ENCODE measurements at regions not wholly inside any gene's neighbourhood (a gene's known extent, or its start where the extent isn't known, plus 50 kb on each side); places are given as distances from the start of the nearest gene placed in this dataset.

- H2AFZ ChIP-seq (ENCODE audit: low read depth, low read length), result no peak overlapping the region
Observed at GRCh38 chr5:40360685-40361084, 319.0 kb upstream of the PTGER4 start.

GRCh38 chr5:40359832-40360231, 319.9 kb upstream of the PTGER4 start:
- Histone ChIP-seq H2AFZ (ENCODE audit: low read depth, low read length) (no peak overlapping the region), H4K20me1 (ENCODE audit: insufficient read depth, low read length) (no peaks in the 10 kb centered on the region), H3K27me3 (ENCODE audit: low read depth, low read length) (no peaks in the 10 kb centered on the region), H3K79me2 (ENCODE audit: low read length) (no peaks in the 10 kb centered on the region), H3K36me3 (replicated peaks; ENCODE audit: low read depth, low read length) (no peaks in the 10 kb centered on the region), H3K9me3 (ENCODE audit: insufficient read depth, low read length) (no peaks in the 10 kb centered on the region), H3K9ac (ENCODE audit: low read length) (no peak overlapping the region), H3K4me1 (ENCODE audit: low read length) (no peaks in the 10 kb centered on the region), H3K27ac (ENCODE audit: low read length) (no peak overlapping the region), H3K4me3 (ENCODE audit: low read length) (no peak overlapping the region), H3K4me2 (ENCODE audit: low read length) (no peak overlapping the region)
- no peak for TF ChIP-seq CTCF (IDR thresholded peaks at IDR 0.05; ENCODE audit: low read depth, low read length)

More at GRCh38 chr5:40360685-40361084, 319.0 kb upstream of the PTGER4 start:
- Histone ChIP-seq H3K4me1 (ENCODE audit: low read length) (peaks cover 8% of the 10 kb centered on the region), H3K4me2 (ENCODE audit: low read length) (no peak overlapping the region), H3K27me3 (ENCODE audit: low read depth, low read length) (no peaks in the 10 kb centered on the region), H3K36me3 (replicated peaks; ENCODE audit: low read depth, low read length) (no peaks in the 10 kb centered on the region), H3K9ac (ENCODE audit: low read length) (no peak overlapping the region), H3K9me3 (ENCODE audit: insufficient read depth, low read length) (no peaks in the 10 kb centered on the region), H3K4me3 (ENCODE audit: low read length) (no peak overlapping the region), H4K20me1 (ENCODE audit: insufficient read depth, low read length) (no peaks in the 10 kb centered on the region), H3K79me2 (ENCODE audit: low read length) (no peaks in the 10 kb centered on the region), H3K27ac (ENCODE audit: low read length) (no peak overlapping the region)
- TF ChIP-seq EZH2phosphoT487 (IDR thresholded peaks at IDR 0.05; ENCODE audit: low read depth) (no peak), CTCF (IDR thresholded peaks at IDR 0.05; ENCODE audit: low read depth, low read length) (no peak)

GRCh38 chr5:40359093-40359492, 320.6 kb upstream of the PTGER4 start:
- no peak overlapping the region for H3K9ac ChIP-seq (ENCODE audit: low read length)
- no peaks in the 10 kb centered on the region for H3K36me3 ChIP-seq (replicated peaks; ENCODE audit: low read depth, low read length)
- H2AFZ ChIP-seq (ENCODE audit: low read depth, low read length), result no peak overlapping the region
- TF ChIP-seq CTCF (IDR thresholded peaks at IDR 0.05; ENCODE audit: low read depth, low read length) (no peak), EZH2phosphoT487 (IDR thresholded peaks at IDR 0.05; ENCODE audit: low read depth) (no peak)
- no peaks in the 10 kb centered on the region for H4K20me1 ChIP-seq (ENCODE audit: insufficient read depth, low read length)
- H3K27me3 ChIP-seq (ENCODE audit: low read depth, low read length), result no peaks in the 10 kb centered on the region
- no peak overlapping the region for H3K4me3 ChIP-seq (ENCODE audit: low read length)
- H3K9me3 ChIP-seq (ENCODE audit: insufficient read depth, low read length), result no peaks in the 10 kb centered on the region
- H3K79me2 ChIP-seq (ENCODE audit: low read length), result no peaks in the 10 kb centered on the region
- H3K27ac ChIP-seq (ENCODE audit: low read length), result no peak overlapping the region
- no peaks in the 10 kb centered on the region for H3K4me1 ChIP-seq (ENCODE audit: low read length)
- no peak overlapping the region for H3K4me2 ChIP-seq (ENCODE audit: low read length)

GRCh38 chr5:40356248-40356647, 323.5 kb upstream of the PTGER4 start:
- no peak overlapping the region for H2AFZ ChIP-seq (ENCODE audit: low read depth, low read length)
- no peak for TF ChIP-seq EZH2phosphoT487 (IDR thresholded peaks at IDR 0.05; ENCODE audit: low read depth)
- TF ChIP-seq CTCF (IDR thresholded peaks at IDR 0.05; ENCODE audit: low read depth, low read length), result no peak
- H3K27ac ChIP-seq (ENCODE audit: low read length), result no peak overlapping the region
- H4K20me1 ChIP-seq (ENCODE audit: insufficient read depth, low read length), result no peaks in the 10 kb centered on the region
- H3K9me3 ChIP-seq (ENCODE audit: insufficient read depth, low read length), result no peaks in the 10 kb centered on the region
- no peak overlapping the region for H3K9ac ChIP-seq (ENCODE audit: low read length)
- H3K4me3 ChIP-seq (ENCODE audit: low read length), result no peak overlapping the region
- H3K79me2 ChIP-seq (ENCODE audit: low read length), result no peaks in the 10 kb centered on the region
- no peaks in the 10 kb centered on the region for H3K36me3 ChIP-seq (replicated peaks; ENCODE audit: low read depth, low read length)
- no peaks in the 10 kb centered on the region for H3K27me3 ChIP-seq (ENCODE audit: low read depth, low read length)
- H3K4me2 ChIP-seq (ENCODE audit: low read length), result no peak overlapping the region
- H3K4me1 ChIP-seq (ENCODE audit: low read length), result no peaks in the 10 kb centered on the region

Data from OCI-LY3 (cell line).